ENCODE measurements at regions not wholly inside any gene's neighbourhood (a gene's known extent, or its start where the extent isn't known, plus 50 kb on each side); places are given as distances from the start of the nearest gene placed in this dataset.

- no peak for TF ChIP-seq CTCF (IDR thresholded peaks at IDR 0.05)
- TF ChIP-seq POLR2A (IDR thresholded peaks at IDR 0.05) = no peak
Measured at GRCh38 chr14:71474301-71475265, 457.6 kb upstream of the RGS6 start.

All from lower leg skin (tissue), 3 donors.